ENCODE measurements at regions not wholly inside any gene's neighbourhood (a gene's known extent, or its start where the extent isn't known, plus 50 kb on each side); places are given as distances from the start of the nearest gene placed in this dataset.

DNA sequence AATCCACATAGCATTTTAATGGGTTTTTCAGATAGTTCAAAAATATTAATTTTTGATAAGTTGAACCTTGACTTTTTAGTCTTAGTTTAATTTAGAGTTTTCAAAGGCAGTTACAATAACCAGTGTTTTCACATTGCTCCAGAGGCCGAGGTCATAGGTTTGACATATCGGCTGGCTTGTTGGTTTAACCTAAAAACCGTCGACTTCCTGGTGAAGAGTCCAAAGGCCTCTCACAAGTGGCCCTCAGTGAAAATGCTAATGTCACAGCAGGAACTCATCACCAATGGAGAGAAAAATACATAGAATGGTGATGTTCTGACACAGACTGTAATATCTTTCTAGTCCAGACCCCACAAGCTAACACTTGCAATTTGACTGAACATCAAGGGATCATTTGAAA lies 642.3 kb downstream of the PLOD2 start:
- no peak for TF ChIP-seq CTCF (IDR thresholded peaks at IDR 0.05)
- TF ChIP-seq POLR2A (IDR thresholded peaks at IDR 0.05): no peak
- TF ChIP-seq EP300 (IDR thresholded peaks at IDR 0.05): no peak
- no peak for TF ChIP-seq POLR2AphosphoS5 (IDR thresholded peaks at IDR 0.05)

Measured in sigmoid colon (tissue), 4 donors.